ENCODE measurements at regions not wholly inside any gene's neighbourhood (a gene's known extent, or its start where the extent isn't known, plus 50 kb on each side); places are given as distances from the start of the nearest gene placed in this dataset.

DNA sequence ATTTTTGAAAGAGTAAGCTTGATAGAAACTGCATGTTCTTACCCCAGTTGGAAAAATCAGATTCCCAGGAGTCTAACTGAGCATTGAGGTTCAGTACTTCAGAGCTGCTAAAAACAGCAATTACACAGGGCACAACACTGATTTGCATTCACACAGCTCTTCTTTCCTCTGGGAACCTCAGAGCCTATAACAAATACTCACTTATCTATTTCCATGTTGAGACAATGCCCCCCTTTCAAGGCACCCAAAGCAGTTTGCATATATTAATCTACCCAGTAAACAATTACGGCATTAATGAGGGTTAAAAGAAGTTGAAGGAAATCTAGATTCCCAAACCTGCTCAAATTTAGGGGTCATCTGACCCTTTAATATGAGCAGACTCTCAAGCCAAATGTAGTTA is 126.9 kb upstream of the SLC35F3 start:
- Histone ChIP-seq H3K4me3 (no peak overlapping the region), H3K4me1 (no peaks in the 10 kb centered on the region), H3K27me3 (no peaks in the 10 kb centered on the region), H3K36me3 (no peaks in the 10 kb centered on the region), H3K9me3 (peaks cover 8 to 16% (median 10%) of the 10 kb centered on the region in 4 donors), H3K27ac (no peak overlapping the region)
- WGBS, 5 donors = 90 to 98% (median 95%) methylated on average over 1 of the region's 1 CpG
- DNase-seq = no peak
- intact Hi-C loops (cut with DNase I; ENCODE audit: low total_unique reads) = no loop called here
- TF ChIP-seq POLR2AphosphoS5 (IDR thresholded peaks at IDR 0.05) (no peak), EP300 (IDR thresholded peaks at IDR 0.05) (no peak), POLR2A (IDR thresholded peaks at IDR 0.05) (no peak)
- TF ChIP-seq, protein P1, sequence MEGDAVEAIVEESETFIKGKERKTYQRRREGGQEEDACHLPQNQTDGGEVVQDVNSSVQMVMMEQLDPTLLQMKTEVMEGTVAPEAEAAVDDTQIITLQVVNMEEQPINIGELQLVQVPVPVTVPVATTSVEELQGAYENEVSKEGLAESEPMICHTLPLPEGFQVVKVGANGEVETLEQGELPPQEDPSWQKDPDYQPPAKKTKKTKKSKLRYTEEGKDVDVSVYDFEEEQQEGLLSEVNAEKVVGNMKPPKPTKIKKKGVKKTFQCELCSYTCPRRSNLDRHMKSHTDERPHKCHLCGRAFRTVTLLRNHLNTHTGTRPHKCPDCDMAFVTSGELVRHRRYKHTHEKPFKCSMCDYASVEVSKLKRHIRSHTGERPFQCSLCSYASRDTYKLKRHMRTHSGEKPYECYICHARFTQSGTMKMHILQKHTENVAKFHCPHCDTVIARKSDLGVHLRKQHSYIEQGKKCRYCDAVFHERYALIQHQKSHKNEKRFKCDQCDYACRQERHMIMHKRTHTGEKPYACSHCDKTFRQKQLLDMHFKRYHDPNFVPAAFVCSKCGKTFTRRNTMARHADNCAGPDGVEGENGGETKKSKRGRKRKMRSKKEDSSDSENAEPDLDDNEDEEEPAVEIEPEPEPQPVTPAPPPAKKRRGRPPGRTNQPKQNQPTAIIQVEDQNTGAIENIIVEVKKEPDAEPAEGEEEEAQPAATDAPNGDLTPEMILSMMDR (IDR thresholded peaks at IDR 0.05) = no peak

DNA sequence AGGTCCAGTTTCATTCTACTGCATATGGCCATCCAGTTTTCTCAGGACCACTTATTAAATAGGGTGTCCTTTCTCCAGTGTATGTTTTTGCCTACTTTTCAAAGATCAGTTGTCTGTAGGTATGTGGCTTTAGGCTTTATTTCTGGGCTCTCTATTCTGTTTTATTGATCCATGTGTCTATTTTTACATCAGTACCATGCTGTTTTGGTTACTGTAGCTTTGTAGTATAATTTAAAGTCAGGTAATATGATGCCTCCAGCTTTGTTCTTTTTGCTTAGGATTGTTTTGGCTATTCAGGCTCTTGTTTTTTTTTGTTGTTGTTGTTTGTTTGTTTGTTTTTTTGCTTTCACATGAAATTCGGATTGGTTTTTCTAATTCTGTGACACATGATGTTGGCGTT is 124.4 kb upstream of the SLC35F3 start:
- no peak overlapping the region for H3K27ac ChIP-seq
- no peak for TF ChIP-seq EP300 (IDR thresholded peaks at IDR 0.05)
- TF ChIP-seq, protein P1 (IDR thresholded peaks at IDR 0.05) = no peak
- no peak for TF ChIP-seq POLR2A (IDR thresholded peaks at IDR 0.05)
- TF ChIP-seq POLR2AphosphoS5 (IDR thresholded peaks at IDR 0.05) = no peak
- no peaks in the 10 kb centered on the region for H3K27me3 ChIP-seq
- peaks cover 8 to 16% (median 10%) of the 10 kb centered on the region in 4 donors for H3K9me3 ChIP-seq
- no peak overlapping the region for H3K4me3 ChIP-seq
- H3K36me3 ChIP-seq = no peaks in the 10 kb centered on the region
- DNase-seq = no peak
- intact Hi-C loops (cut with DNase I; ENCODE audit: low total_unique reads) = loop anchor here (10.0 kb wide), 1 partner anchor 335 kb away; no protein-coding TSS in a partner anchor
- H3K4me1 ChIP-seq = no peaks in the 10 kb centered on the region
- 91 to 99% (median 93%) methylated on average over 2 of the region's 2 CpGs for WGBS, 5 donors

DNA sequence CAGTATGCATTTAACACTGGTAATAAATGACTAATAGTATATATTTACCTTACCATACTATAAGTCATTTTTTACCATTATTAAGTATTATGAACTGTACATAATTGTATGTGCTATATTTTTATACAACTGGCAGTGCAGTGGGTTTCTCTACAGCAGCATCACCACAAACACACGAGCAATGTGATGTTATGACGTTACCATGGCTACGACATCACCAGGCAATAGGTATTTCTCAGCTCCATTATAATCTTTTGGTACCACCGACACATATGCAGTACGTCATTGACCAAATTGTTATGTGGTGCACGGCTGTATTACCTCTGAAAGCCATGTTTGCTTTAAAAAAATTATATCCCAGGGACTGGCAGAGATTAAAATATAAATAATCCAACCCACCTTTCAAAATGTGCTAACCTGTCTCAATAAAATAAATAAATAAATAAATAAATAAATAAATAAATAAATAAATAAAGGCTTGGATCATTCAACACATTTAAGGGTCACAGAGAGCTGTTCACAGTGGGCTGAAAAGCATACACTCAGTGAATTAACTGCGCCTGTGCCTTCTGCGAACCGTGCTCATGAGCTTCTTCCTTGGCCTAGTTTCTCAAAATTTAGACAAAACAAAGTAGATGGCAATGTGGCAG is 121.4 kb upstream of the SLC35F3 start:
- no peak for TF ChIP-seq EP300 (IDR thresholded peaks at IDR 0.05)
- no peak for TF ChIP-seq POLR2AphosphoS5 (IDR thresholded peaks at IDR 0.05)
- TF ChIP-seq POLR2A (IDR thresholded peaks at IDR 0.05) = no peak
- TF ChIP-seq, protein P1 (IDR thresholded peaks at IDR 0.05) = no peak
- WGBS, 5 donors = 86 to 95% (median 91%) methylated on average over 9 of the region's 9 CpGs

DNA sequence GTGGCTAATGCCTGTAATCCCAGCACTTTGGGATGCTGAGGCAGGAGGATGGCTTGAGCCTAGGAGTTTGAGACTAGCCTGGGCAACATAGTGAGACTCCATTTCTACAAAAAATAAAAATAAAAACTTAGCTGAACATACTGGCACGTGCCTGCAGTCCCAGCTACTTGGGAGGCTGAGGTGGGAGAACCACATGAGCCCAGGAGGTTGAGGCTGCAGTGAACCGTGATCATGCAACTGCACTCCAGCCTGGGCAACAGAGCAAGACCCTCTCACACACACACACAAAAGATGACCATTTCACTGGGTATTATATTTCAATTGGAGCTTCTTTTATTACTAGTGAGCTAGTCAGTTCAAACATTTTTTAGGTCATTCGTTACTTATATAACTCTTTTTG is 116.9 kb upstream of the SLC35F3 start:
- Histone ChIP-seq H3K9me3 (no peaks in the 10 kb centered on the region), H3K36me3 (no peaks in the 10 kb centered on the region), H3K4me1 (no peaks in the 10 kb centered on the region), H3K27me3 (peaks cover 0 to 14% (median 0%) of the 10 kb centered on the region in 3 donors), H3K4me3 (no peak overlapping the region), H3K27ac (no peak overlapping the region)
- DNase-seq = no peak
- intact Hi-C loops (cut with DNase I; ENCODE audit: low total_unique reads) = loop anchor here (10.0 kb wide), 1 partner anchor 343 kb away; no protein-coding TSS in a partner anchor
- no peak for TF ChIP-seq POLR2A (IDR thresholded peaks at IDR 0.05)
- TF ChIP-seq POLR2AphosphoS5 (IDR thresholded peaks at IDR 0.05) = no peak
- TF ChIP-seq EP300 (IDR thresholded peaks at IDR 0.05) = no peak
- TF ChIP-seq, protein P1 (IDR thresholded peaks at IDR 0.05) = no peak
- WGBS, 5 donors = 82 to 90% (median 88%) methylated on average over 3 of the region's 3 CpGs

More for the DNA sequence above, 121.4 kb upstream of the SLC35F3 start:
- Histone ChIP-seq H3K9me3 (peaks cover 8 to 16% (median 10%) of the 10 kb centered on the region in 4 donors), H3K27me3 (no peaks in the 10 kb centered on the region), H3K27ac (no peak overlapping the region), H3K4me3 (no peak overlapping the region), H3K36me3 (no peaks in the 10 kb centered on the region), H3K4me1 (no peaks in the 10 kb centered on the region)
- intact Hi-C loops (cut with DNase I; ENCODE audit: low total_unique reads) = loop anchor here (10.0 kb wide), 1 partner anchor 338 kb away; no protein-coding TSS in a partner anchor
- no peak for DNase-seq

All from stomach (tissue), 8 donors.